CD1c-positive myeloid dendritic cell (primary cell): ENCODE measurements at regions not wholly inside any gene's neighbourhood (a gene's known extent, or its start where the extent isn't known, plus 50 kb on each side); places are given as distances from the start of the nearest gene placed in this dataset.

Experiments
- DNase-seq: peaks from one replicate; pipeline ENCODE4 v3.0.0-alpha.2; 2016; ENCODE audit errors: extremely low spot score

DNA sequence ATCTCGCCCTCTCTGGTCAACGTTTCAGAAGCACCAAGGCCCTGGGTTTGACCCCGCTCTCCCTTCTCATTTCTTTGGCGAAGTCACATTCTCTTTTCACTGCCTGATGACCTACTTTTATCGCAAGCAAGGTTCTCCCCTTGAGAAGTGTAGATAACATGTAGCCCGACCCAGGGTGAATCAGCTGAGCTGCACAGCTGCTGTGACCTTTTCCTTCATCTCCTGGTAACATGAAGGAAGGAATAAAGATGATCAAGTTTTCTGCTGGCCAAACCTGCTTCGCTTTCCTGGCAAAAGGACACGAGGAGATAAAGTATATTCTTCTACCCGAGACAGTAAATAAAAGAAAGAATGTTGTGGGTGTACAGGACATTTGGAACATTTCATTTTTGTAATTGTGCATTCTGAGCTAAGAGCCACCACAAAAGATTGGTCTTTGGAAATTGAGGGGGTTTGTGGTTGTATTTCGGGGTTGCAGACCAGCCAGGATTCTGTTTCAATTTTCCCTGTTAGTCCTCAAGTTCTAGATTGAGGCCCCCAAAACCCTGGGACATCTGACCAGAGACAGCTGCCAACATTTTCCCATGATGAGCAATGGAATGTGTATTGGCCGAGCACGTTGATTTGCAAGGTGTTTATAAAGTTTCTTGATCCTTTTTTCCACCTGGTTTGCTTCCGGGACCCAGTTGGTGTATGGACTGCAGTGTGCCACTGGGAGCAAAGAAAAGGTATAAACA lies 155.1 kb upstream of the ZNF462 start:
- no peak for DNase-seq

DNA sequence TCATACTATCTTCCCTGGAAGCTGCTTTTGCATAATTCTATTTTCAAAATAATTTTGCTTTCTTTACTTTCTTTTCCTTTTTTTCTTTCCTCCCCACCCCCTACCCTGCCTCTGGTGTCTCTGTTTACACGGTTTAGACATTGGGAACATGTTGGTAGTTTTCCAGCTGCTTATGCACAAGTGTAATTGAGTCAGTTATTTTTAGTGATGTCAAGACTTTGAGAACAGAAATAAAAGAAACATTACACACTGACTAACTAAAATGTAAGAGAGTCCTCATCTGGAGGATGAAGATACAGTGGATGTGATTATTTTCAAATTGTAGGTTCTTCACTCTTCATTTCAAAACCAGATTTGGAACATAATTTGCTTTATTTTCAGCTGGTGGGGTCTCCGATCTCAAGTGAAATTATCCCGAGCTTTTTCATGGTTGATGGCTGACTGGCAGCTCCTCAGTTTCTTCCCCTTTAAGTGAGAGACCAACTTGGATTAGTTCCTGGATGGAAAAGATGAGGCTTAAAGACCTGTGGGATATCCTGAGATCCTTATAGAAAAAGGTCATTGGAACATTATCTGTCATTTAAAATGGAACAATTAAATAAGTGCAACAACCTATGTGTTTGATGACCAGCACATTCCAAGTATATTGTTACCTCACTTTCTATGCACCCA lies 154.4 kb upstream of the ZNF462 start:
- DNase-seq: no peak

DNA sequence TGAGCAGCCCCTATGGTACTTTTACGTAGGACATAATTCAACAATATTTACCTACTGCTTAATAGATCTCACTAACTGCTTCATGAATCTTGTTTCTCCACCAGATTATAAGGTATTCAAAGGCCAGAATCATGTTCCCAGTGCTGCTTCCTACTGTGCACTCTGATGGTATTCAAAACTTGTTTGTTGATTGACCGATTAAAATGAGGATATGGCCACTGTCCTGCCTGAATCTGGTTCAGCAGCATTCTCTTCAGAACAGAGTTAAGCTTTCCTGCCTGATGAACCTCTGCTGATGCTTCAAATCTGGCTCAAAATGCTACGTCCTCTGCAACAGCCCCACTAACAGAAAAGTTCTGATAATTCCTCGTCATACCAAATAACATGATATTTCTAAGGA lies 150.7 kb upstream of the ZNF462 start:
- DNase-seq: no peak

DNA sequence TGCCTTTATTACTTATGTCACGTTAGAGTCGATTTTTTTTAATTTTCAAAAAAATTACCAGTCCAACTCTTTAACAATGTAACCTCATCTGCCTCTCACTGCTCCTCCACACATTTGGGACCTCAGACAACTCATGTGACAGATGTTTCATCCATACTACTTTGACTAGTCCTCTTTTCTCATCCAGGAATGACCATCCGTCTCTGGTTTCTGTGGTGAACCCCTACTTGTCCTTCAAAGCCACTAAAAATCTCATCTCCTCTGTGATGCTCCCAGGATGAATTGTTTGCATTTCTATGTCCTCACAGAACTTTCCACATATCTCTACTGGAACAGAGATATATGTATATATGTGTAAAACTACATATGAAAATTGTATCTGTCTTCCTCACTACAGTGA lies 149.8 kb upstream of the ZNF462 start:
- no peak for DNase-seq

DNA sequence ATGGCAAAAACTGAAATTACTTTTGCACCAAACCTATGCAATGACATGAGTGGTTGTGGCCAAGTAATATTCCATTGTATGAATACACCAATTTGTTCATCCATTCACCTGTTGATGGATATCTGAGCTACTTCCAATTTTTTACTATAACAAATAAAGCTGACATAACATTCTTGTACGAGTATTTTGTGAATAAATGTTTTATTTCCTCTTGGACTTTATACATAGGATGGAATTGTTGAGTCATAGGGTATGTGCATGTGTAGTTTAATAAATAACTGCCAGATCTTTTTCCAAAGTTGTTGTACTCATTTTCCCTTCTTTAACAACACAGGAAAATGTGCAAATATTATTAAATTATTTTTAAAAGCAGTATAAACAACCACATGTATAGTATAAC lies 146.1 kb upstream of the ZNF462 start:
- DNase-seq: no peak

DNA sequence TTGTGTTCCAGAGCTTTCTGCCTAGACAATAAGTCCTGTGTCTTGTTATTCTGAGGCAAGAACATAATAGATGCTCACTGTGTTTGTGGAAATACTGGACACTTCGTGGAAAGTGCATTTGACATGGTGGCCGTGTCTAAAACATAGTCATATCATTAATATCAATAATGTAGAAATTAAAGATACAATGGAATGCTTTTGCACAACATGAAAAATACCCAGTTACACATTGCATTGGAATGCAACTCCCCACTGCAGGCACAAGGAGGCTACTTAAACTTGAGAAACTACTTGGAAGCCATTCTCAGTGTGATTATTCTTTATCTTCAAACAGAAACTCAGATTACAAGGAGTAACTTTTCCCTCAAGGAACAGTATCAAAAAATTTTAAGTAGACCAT lies 145.3 kb upstream of the ZNF462 start:
- no peak for DNase-seq

DNA sequence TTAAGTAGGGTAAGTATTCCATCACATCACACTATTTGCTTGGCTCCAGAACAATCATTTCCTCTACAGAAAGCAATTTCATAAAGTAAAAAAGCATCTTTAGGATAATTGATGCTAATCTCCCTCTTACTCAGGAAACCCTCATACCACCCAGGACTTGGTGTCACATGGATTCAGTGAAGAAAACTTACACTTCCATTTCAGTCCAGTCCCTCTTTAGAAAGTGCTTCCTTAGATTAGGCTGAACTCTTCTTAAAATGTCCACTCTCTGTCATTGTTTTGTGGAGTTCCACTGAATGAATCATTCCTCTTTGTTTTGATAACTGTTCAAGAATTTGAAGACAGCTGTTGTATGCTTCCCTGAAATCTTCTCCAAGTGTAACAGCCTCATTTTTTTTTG lies 144.0 kb upstream of the ZNF462 start:
- no peak for DNase-seq

DNA sequence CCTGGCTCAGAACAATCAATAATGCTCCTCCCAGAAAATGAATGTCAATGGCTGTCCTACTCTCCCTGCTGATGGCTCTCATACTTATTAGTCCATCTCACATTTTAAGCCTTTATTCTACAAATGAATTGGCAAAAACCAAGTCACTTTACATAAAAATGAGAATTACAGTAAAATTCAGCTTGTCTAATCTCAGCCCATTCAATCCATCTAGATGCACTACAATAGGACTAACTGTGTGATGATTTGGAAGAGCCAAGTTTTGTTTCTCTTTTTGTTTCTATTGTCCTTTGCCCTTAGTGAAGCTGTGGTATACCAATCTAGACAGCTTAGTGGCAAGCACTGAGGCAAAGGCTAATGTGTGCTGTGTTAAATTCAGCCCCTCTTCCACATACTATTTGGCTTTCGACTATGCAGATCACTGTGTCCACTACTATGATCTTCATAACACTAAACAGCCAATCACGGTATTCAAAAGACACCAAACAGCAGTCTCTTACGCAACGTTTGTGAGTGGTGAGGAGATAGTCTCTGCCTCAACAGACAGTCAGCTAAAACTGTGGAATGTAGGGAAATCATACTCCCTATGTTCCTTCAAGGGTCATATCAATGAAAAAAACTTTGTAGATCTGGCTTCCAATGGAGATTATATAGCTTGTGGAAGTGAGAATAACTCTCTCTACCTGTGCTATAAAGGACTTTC lies 140.8 kb upstream of the ZNF462 start:
- DNase-seq: no peak

DNA sequence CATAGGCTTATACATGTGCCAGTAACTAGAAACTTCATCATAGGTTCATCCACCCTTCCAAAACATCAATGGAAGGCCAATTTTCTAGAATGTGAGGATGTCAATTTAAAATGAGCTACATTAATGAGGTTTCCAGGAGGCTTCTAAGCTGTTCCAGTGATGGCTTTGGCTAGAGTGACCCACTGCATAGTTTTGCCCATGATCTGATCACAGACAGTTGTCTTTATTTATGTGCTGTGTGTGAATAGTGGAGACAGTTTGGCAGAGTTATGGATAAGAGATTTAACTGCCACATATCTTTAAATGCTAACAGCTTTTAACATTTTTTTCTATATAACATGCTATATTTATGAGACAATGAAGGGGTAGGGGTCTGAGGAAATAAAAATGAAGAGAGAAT lies 139.0 kb upstream of the ZNF462 start:
- no peak for DNase-seq

DNA sequence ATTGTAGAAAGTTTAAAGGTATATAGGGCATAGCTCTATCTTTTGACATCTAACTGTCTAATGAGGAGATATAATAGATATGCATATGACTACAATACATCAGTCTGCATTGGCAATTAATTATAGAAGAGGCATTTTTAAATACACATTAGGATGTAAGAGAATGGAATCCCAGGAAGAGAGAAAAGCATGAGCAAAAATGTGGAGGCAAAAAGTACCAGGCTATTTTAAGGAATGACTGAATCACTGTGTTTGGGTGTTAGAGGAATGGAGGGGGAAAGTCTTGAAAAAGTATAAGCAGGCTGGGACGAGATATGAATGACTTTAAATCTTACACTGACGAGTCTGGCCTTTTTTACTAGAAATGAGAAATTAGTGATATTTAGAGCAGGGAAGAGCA lies 138.4 kb upstream of the ZNF462 start:
- no peak for DNase-seq

DNA sequence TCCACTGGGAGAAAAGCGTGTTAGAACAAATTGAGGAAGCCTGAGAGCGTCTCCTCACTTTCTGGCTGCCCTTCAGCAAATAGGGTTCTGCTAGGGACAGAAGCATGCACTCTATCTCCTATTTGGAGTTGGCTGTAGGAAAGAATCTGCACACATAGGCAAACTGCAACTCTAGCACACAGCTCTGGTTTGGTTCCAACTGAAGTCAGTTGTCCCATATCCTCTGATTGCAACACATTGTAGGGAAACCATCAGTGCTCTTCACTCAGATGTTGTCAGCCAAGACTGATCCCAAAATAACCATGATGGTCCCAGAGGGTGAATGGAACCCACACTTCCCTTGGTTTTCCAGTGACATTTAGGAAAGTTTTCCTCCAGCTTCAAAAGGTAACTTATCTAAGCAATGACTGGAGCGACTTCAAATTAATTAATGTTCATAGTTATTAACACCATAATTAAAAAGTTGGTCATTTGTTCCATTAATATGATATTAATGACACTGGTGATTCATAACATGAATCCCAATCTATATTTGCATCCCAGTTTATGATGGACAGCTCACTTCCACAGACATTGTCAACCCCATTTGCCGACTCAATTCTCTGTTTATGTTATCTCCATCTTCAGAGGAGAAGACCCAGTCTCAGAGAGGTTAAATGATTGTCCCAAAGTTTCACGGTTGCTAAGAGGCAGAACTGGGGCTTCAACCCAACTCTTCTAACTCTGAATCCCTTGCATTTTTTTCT lies 136.7 kb upstream of the ZNF462 start:
- DNase-seq: no peak

DNA sequence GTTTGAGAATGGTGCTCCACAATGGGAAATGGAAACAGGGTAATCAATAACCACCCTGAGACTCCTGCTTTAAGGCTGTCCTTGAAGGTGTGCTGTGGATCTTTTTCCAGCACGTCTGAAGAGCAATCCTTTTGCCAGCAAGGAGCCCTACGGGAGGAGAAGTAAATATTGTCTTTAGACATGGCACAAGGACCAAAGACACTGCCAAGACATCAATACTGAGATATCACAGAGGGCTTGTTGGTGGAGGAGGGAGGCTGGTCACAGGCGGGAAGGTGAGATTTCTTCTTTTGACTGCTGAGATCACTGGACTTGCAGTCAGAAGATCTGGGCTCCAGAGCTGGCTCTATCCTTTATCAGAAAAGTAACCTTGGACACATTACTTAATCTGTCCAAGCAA lies 135.0 kb upstream of the ZNF462 start:
- DNase-seq: no peak

DNA sequence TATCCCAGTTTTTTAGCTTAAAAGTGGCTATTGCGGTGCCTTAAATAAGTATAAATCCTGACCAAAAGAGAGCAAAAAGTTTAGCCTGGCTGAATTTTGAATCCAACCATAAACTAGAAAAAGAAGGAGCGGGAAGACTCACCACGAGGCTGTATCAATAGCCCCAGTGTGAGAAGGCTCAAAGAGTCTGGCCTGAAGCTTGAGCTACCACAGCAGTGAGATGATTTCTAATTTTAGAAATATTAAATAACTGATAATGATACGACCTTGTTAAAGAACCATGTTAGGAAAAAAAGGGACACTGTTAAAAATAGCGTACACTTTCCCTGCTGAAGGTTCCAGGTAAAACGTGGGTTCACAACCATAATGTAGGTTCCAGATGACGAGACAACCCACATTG lies 134.1 kb upstream of the ZNF462 start:
- no peak for DNase-seq

DNA sequence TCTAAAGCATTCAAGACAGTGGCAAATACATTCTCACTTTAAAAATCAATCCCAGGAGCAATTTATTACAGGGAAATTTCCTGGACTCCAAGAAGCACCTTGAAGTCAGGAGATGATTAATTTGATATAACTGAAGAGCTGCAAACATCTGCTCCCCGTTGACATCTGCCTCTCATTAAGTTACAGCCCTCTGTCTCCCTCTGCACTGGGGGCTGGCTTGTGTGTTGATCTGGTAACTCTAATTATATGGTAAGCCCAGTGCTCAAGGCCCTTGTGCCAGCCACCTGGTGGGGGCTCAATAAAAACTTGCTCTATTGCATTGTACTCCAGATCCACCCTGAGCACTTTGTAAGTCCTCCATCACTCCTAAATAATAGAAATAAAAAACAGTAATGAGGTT lies 131.1 kb upstream of the ZNF462 start:
- no peak for DNase-seq

DNA sequence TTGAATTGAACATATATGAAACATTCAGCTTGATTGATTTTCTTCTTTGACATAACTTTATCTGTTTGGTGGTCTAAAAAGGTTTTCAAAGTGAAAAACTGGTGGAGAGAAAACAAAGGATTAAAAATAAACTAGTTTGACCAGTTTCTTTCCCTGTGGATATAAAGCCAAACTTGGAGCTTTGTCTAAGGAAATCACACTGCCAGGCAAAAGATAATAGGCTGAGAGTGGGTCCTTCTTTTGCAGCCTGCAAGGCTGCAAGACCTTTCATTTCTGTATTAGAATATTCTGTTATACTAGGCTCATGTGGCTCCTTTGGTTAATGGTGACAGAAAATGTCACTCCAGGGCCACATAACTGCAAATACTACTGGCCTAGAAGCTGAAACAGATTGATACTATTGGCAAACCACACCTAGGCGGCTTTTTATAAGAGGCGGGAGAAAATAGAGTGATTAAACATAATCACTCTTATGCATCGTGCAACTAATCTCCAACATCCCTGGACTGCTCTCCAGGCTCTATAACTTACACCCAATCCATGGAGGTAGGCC lies 129.1 kb upstream of the ZNF462 start:
- no peak for DNase-seq

DNA sequence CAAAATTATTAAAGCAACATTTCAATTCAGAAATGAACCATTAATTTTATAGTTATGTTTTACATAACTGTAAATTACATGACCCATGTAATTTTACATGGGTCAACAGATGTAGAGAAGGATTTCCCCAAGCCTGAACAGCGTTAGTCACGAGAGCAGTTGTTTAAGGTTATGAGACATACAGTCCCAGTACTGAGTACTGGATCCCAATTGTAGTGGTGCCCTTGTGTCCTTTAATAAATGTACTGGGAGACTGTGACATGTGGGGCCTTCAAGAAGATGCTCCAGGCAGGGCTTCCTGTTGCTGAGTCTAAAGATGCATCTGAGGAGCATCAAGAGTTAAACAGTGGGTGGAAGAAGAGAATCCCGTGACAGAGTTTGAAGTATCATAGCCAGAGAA lies 125.5 kb upstream of the ZNF462 start:
- DNase-seq: no peak

DNA sequence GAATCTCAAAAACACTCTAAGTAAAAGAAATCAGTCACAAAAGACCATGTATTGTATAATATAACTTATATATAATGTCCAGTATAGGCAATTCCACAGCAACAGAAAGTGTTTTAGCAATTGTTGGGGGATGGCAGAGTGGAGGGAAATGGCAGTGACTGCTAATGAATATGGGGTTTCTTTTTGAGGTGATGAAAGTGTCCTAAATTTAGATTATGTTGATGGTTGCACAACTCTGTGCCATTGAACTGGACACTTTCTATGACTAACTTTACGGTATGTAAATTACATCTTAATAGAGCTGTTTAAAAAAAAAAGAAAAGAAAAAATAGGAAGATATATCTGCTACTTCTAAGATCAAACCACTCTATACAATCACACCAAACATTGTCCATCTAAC lies 124.9 kb upstream of the ZNF462 start:
- DNase-seq: no peak

DNA sequence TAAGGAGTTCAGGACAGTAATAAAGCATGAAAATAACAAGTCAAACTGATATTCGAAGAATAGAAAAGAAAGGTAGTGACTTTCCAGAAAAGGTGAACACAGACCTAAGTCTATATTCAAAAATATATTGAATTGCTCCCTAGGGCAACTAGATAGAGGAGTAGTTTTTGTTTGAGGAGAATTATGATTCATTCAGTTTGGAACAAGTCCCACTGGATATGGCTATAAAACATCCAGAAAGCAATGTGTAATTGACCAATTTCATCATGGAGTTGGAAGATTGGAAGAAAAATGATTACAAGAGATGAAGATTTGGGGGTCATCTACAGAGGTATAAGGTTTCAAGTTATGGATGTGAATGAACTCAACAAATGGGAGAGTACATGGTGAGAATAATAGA lies 117.5 kb upstream of the ZNF462 start:
- DNase-seq: no peak

DNA sequence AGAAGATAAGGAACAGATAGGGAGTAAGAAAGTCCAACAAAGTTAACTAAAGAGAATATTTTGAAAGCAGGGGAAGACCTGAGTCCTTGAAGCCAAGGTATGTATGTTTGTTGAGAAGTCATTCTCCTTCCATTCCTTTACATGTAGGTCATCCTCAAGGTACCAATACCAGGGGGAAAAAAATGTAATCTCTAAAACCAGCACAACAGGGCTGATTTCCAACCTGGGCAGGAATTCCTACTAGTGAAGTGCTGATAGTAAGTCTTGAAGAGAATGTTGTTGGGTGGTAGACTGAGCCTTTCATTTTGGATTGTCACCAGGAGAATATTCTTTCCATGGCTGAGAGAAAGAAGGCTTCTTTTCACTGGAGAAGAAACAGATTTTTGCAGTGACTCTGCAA lies 117.1 kb upstream of the ZNF462 start:
- DNase-seq: no peak

DNA sequence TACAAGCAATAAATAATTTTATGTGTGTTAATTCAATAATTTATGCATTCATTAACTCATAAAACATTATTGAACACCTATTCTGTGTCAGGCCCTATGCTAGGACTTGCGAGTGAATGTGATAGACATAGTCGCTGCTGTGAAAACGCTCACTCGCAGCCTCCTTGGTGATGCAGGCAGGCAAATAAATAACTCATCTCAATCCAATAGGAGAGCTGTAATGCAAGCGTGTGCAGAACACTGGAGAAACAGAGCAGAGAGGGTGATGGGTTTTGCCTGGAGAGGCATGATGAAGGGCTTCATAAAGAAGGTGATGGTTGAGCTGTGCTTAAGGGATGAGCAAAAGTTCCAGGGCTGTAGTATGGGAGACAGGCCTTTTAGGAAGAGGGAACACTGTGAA lies 111.3 kb upstream of the ZNF462 start:
- DNase-seq: no peak

DNA sequence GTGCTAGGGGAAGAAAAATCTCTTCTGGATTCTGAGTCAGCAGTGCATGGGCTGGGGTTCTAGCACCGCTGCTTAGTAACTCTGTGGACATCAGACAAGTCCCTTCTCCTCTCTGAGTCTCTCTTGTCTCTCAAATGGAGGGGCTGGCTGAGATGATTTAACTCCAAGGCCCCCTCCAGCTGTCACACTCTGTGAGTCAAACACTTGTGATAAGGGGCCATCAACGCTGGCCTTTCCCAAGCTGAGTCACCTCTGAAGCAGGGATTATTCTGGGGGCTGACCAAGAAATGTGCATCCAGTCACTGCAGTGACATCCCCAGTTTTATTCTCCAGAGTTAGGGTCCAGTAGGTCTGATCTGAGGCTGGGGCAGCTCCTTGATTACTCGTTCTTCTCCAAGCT lies 110.4 kb upstream of the ZNF462 start:
- no peak for DNase-seq

DNA sequence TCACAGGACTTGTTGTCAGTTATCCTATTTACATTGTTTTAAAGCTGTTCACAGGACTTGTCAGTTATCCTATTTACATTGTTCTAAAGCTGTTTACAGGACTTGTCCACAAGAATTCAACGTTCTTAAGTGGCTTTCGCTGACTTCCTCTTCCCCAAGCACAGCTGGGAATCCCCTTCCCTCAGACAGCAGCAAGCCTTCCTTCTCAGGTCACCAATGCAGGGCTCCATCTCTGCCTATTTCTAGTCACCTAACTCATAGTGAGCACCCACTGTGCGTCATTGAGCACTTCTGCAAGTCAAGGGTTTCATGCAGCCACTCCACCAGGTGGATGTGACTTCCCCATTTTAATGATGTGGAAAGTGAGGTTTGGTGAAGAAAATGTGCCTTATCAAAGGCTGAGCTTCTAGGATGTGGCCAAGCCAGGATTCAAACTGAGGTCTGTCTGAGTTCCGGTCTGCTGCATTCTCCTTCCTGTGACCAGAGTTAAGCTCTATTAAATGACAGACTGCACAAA lies 109.8 kb upstream of the ZNF462 start:
- DNase-seq: peak; percentile 1
